HG02973 (cell line): ENCODE measurements at regions not wholly inside any gene's neighbourhood (a gene's known extent, or its start where the extent isn't known, plus 50 kb on each side); places are given as distances from the start of the nearest gene placed in this dataset.
"Not testable (repeated sequence)": the region's sequence is repeated elsewhere in the genome, so short reads cannot be mapped to it uniquely, and the experiment has no call there.

Experiments used
- ATAC-seq: cut with Tn5 transposase; IDR thresholded peaks from one replicate; pipeline ENCODE4 v1.9.1; 2021; ENCODE audit warnings: moderate library complexity; ENCODE audit not compliant: unreplicated experiment

- peak; percentile 68 for ATAC-seq
Observed at GRCh38 chr4:154982187-154983047, 201.3 kb downstream of the RBM46 start.

GRCh38 chr4:154983714-154984113 lies 202.6 kb downstream of the RBM46 start:
- ATAC-seq: no peak

GRCh38 chr4:154984148-154984547 lies 203.1 kb downstream of the RBM46 start:
- ATAC-seq: peak; percentile 93

- ATAC-seq: no peak
Observed at GRCh38 chr4:154984616-154985015, 203.5 kb downstream of the RBM46 start.

- ATAC-seq: no peak
Observed at GRCh38 chr4:154985673-154986072, 204.6 kb downstream of the RBM46 start.

- ATAC-seq: no peak
Observed at GRCh38 chr4:154988511-154988910, 207.4 kb downstream of the RBM46 start.

- ATAC-seq: no peak
Observed at GRCh38 chr4:154989511-154989910, 208.4 kb downstream of the RBM46 start.

GRCh38 chr4:154997866-154998265 lies 210.6 kb upstream of the NPY2R start:
- ATAC-seq: not testable (repeated sequence)

- ATAC-seq: no peak
Observed at GRCh38 chr4:154998284-154998683, 210.2 kb upstream of the NPY2R start.

- no peak for ATAC-seq
Observed at GRCh38 chr4:154998773-154999172, 209.7 kb upstream of the NPY2R start.

- no peak for ATAC-seq
Observed at GRCh38 chr4:154999950-155000578, 208.4 kb upstream of the NPY2R start.

- ATAC-seq: no peak
Observed at GRCh38 chr4:155001251-155001650, 207.2 kb upstream of the NPY2R start.

- ATAC-seq: no peak
Observed at GRCh38 chr4:155005395-155006090, 202.9 kb upstream of the NPY2R start.

- no peak for ATAC-seq
Observed at GRCh38 chr4:155007660-155008176, 200.7 kb upstream of the NPY2R start.

GRCh38 chr4:155008389-155008788 lies 200.0 kb upstream of the NPY2R start:
- no peak for ATAC-seq

- ATAC-seq: no peak
Observed at GRCh38 chr4:155009288-155009687, 199.1 kb upstream of the NPY2R start.

- no peak for ATAC-seq
Observed at GRCh38 chr4:155010376-155010775, 198.1 kb upstream of the NPY2R start.

- ATAC-seq: no peak
Observed at GRCh38 chr4:155011163-155011780, 197.2 kb upstream of the NPY2R start.

GRCh38 chr4:155012469-155012868 lies 196.0 kb upstream of the NPY2R start:
- no peak for ATAC-seq

GRCh38 chr4:155017426-155017825 lies 191.0 kb upstream of the NPY2R start:
- no peak for ATAC-seq
